GM23248 (cell line): ENCODE measurements at regions not wholly inside any gene's neighbourhood (a gene's known extent, or its start where the extent isn't known, plus 50 kb on each side); places are given as distances from the start of the nearest gene placed in this dataset.

ENCODE experiments used
- EZH2 ChIP-seq: fragments of 200-600 bp; sonication (generic); IDR thresholded peaks from 2 replicates; pipeline ENCODE4 v1.6.1; 2018; ENCODE audit warnings: antibody characterized with exemption, mild to moderate bottlenecking; ENCODE audit not compliant: insufficient read depth, poor library complexity, severe bottlenecking
- EZH2phosphoT487 ChIP-seq: fragments of 200-600 bp; sonication (generic); IDR thresholded peaks from 2 replicates; pipeline ENCODE4 v1.6.1; 2018; ENCODE audit warnings: antibody characterized with exemption, moderate library complexity, mild to moderate bottlenecking, low read depth; ENCODE audit not compliant: insufficient read depth

DNA sequence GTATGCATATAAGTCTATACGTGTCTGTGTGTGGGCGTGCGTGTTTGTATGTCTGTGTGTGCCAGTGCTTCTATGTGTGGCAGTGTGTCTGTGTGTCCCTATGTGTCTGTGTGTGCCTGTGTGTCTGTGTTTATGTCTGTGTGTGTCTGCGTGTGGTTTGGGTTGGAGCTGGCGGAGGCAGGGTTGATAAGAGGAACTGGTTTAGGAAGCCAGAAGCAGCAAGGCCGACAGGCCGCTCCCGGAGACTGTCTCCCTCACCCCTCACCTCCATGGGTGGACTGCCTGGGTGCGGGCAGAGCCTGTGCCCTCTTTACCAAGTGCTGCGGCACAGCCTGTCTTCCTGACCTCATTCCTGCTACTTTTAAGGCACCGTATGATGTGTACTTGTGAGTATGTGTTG is 327.1 kb upstream of the B3GAT1 start:
- TF ChIP-seq EZH2 (no peak), EZH2phosphoT487 (no peak)
